Retinal pigment epithelial cell (primary cell): ENCODE measurements at regions not wholly inside any gene's neighbourhood (a gene's known extent, or its start where the extent isn't known, plus 50 kb on each side); places are given as distances from the start of the nearest gene placed in this dataset.
"Not testable (repeated sequence)": the region's sequence is repeated elsewhere in the genome, so short reads cannot be mapped to it uniquely, and the experiment has no call there.

Source experiments
- DNase-seq: peaks from one replicate; pipeline ENCODE4 v3.0.0-alpha.2; 2010; ENCODE audit warnings: low read depth
- H3K4me3 ChIP-seq: 2 replicates; pipeline ENCODE4 v1.5.1; 2011; ENCODE audit warnings: mild to moderate bottlenecking, low read length, control low read depth, moderate library complexity
- TF ChIP-seq, protein P1 (sequence below): conservative IDR thresholded peaks from 2 replicates; pipeline ENCODE4 v1.5.1; 2011; ENCODE audit warnings: low read depth, low read length, control low read depth, inconsistent platforms

GRCh38 chr10:2886662-2887061 lies 180.7 kb upstream of the PFKP start:
- no peak overlapping the region for H3K4me3 ChIP-seq
- TF ChIP-seq, protein P1, sequence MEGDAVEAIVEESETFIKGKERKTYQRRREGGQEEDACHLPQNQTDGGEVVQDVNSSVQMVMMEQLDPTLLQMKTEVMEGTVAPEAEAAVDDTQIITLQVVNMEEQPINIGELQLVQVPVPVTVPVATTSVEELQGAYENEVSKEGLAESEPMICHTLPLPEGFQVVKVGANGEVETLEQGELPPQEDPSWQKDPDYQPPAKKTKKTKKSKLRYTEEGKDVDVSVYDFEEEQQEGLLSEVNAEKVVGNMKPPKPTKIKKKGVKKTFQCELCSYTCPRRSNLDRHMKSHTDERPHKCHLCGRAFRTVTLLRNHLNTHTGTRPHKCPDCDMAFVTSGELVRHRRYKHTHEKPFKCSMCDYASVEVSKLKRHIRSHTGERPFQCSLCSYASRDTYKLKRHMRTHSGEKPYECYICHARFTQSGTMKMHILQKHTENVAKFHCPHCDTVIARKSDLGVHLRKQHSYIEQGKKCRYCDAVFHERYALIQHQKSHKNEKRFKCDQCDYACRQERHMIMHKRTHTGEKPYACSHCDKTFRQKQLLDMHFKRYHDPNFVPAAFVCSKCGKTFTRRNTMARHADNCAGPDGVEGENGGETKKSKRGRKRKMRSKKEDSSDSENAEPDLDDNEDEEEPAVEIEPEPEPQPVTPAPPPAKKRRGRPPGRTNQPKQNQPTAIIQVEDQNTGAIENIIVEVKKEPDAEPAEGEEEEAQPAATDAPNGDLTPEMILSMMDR = no peak
- DNase-seq = no peak

GRCh38 chr10:2885288-2886278 lies 181.8 kb upstream of the PFKP start:
- H3K4me3 ChIP-seq = no peak overlapping the region
- TF ChIP-seq, protein P1 = no peak
- DNase-seq = no peak

DNA sequence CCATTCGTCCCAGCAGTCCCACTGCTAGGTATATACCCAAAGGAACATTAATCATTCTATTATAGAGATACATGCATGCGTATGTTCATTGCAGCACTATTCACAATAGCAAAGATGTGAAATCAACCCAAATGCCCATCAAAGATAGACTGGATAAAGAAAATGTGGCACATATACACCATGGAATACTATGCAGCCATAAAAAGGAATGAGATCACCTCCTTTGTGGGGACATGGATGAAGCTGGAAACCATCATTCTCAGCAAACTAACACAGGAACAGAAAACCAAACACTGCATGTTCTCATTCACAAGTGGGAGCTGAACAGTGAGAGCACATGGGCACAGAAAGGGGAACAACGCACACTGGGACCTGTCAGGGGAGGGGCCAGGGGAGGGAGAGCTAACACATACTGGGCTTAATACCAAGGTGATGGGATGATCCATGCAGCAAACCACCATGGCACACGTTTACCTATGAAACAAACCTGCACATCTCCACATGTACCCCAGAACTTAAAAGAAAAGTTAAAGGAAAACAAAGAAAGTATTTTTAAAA lies 183.3 kb upstream of the PFKP start:
- DNase-seq, H3K4me3 ChIP-seq: not testable (repeated sequence)

- TF ChIP-seq, protein P1 = no peak
- DNase-seq = no peak
Observed at GRCh38 chr10:2883238-2883637, 184.1 kb upstream of the PFKP start.

DNA sequence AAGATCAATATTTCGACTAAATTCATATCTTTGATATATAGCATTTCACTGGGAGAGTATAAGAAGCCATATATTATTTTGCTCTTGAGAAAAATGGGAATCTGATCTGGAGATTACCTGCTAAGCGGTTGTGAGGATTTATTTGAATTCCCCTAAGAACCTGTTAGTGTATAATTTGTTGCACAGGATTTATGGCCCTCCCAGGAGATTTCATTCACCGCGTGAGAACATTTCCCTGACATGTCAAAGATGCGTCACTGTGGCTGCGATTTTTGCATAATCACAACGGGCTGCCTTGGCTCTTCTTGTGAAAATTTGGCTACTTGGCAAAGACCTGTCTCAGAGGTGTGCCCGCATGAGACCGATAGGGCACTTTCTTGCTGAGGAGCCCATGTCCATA lies 184.7 kb upstream of the PFKP start:
- H3K4me3 ChIP-seq = no peak overlapping the region
- TF ChIP-seq, protein P1 = no peak
- no peak for DNase-seq

More at GRCh38 chr10:2883238-2883637, 184.1 kb upstream of the PFKP start:
- H3K4me3 ChIP-seq = no peak overlapping the region

DNA sequence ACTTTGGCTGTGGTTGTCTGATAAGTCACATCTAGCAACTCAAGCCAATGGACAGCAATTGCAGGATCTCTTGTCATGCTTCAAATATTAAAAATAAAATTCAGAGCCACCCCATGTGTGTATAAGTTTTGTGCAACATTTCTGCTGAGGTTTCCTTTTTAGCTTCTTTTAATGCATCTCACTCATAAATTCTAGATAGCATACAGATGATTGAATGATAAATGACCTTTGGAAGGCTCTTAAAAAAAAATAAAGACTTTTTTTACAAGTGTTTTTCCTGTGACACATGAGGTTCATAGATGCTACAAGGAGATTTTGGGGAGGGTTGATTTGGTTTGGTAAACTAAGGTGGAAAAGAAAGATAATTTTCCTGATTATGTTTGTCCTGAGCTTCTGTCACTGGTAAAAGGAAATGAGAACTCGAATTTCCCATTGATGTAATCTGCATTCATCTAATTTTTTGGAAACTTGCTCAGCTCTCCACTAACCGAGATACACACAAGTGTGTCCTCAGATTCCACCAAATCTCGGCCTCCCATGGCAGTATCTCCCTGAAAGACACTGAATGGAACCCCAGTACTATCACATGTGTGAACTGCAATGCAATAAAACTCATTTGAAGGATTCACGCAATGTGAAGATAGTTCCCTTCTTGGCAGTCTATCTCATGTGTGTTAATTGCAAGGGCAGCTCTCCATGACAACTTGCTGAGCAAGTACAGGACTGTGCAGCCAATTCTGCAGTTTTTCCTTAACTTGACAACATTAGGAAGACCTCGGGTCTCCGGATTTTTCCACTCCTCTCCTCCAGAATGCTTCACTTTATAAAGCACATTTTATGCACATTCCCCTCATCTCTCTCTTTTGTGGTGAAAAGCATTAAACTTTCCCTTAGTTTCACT lies 185.4 kb upstream of the PFKP start:
- H3K4me3 ChIP-seq = no peak overlapping the region
- TF ChIP-seq, protein P1 = no peak
- no peak for DNase-seq

GRCh38 chr10:2880050-2880449 lies 187.3 kb upstream of the PFKP start:
- H3K4me3 ChIP-seq, DNase-seq: not testable (repeated sequence)
